Endothelial cell of hepatic sinusoid (primary cell): ENCODE measurements at regions not wholly inside any gene's neighbourhood (a gene's known extent, or its start where the extent isn't known, plus 50 kb on each side); places are given as distances from the start of the nearest gene placed in this dataset.
"Not testable (repeated sequence)": the region's sequence is repeated elsewhere in the genome, so short reads cannot be mapped to it uniquely, and the experiment has no call there.

Source experiments
- in situ Hi-C: cut with HindIII; loops from 2 replicates; pipeline ENCODE4 v1.10.0; 2017; ENCODE audit warnings: low sequenced_read_pairs

DNA sequence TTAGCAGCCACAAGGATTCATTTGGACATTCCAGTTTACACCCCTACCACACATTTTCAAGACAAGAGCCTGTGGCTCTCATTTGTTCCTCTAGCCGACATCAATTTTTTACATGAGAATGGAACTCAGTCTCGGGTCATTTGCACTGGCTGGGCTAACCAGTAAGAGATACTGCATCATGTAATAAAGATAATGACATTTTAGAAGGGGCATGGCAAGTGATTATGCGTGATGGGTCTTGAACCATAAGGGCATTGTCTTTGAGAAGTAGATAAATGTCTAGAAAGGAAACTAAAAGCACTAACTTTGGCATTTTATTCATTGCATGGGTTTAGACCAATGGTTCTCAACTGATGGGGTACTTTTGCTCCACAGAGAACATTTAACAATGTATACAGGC, 146.0 kb upstream of the GRM7 start:
- in situ Hi-C loops, result no loop called here

GRCh38 chr3:6716420-6716819, 144.5 kb upstream of the GRM7 start:
- in situ Hi-C loops, result no loop called here

DNA sequence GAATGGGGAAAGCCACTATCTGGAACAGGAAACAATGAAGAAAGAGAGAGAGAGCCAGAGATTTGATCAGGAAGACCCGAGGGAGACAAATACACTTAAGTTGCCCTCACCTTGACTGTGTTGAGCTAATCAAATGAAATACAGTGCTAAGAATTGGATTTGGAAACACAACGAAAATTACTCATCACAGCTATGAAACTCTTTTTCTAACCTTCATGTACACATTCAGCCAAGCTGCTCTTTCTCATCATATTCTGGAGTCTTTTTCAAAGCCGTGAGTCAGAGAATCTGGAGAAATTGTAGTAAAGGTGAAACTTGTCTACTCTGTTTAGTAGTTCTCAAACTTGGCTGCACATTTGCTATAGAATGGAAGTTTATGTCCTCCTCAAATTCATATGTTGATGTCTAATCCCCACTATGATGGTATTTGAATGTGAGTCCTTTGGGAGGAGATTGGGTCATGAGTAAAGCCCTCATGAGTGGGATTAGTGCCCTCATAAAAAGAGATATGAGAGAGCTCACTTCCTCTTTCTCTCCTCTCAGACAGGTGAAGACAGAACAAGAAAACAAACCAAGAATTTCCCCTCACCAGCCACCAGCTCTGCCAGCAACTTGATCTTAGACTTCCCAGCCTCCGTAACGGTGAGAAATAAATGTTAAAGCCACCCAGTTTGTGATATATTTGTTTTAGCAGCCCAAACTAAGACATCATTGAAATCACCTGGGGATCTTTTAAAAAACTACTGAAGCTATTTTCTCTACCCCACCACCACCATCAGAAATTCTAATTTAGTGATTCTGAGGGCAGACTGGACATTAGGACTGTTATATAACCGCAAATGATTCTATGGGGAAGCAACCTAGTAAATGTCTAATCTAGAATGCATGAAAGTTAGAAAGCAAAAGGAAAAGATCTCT, 143.6 kb upstream of the GRM7 start:
- in situ Hi-C loops, result no loop called here

DNA sequence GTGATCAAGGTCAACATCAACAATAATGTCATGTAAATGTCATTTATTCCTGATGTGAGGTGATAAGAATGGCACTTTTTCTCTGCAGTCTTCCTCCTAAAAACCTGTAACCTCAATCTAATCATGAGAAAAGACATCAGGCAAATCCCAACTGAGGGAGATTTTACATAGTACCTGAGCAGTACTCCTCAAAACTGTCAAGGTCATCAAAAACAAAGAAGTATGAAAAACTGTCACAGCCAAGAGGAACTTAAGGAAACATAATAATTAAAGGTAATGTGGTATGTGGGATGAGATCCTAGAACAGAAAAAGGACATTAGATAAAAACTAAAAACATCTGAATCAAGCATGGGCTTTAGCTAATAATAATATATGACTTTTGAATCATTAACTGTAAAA, 140.9 kb upstream of the GRM7 start:
- in situ Hi-C loops, result no loop called here

- in situ Hi-C loops, result no loop called here
These were observed 139.4 kb upstream of the GRM7 start for GRCh38 chr3:6721491-6721890.

DNA sequence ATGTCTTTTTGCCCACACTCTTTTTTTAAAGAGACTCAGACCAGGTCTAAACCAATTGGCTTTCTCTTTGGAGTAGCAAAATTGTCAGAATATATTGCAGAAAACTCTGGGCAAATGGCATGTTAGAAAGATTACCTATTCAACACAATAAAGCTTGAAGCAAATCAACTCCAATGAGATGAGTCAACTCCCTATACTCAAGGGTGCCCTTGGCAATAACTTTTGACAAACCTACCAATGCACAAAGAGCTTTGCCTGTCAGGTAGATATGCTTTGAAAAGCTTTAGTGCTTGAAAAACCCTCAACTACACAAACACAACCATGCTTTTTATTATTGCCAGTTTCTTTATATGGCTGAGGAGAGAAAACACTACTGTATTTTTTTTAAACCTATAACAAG, 137.7 kb upstream of the GRM7 start:
- in situ Hi-C loops, result no loop called here

- in situ Hi-C loops, result no loop called here
These were observed 134.1 kb upstream of the GRM7 start for GRCh38 chr3:6726811-6727210.

DNA sequence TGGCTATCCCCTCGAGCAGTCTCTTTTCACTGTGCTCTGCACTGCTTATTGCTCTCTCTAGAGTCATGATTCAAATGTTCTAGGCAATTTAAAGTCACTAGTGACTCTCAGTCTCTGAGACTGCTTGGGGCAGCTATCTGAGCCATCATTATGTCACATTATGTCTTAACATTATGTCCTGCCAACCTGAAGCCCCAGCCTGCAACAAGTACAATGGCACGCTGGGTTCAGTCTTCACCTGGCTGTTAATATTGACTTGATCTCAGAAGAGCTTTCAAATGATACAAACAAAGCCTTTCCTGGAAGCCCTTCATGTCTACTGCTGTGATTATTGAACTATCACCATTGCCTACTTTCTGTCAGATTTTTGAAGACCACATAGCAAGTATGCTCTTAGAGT, 128.1 kb upstream of the GRM7 start:
- in situ Hi-C loops, result no loop called here

DNA sequence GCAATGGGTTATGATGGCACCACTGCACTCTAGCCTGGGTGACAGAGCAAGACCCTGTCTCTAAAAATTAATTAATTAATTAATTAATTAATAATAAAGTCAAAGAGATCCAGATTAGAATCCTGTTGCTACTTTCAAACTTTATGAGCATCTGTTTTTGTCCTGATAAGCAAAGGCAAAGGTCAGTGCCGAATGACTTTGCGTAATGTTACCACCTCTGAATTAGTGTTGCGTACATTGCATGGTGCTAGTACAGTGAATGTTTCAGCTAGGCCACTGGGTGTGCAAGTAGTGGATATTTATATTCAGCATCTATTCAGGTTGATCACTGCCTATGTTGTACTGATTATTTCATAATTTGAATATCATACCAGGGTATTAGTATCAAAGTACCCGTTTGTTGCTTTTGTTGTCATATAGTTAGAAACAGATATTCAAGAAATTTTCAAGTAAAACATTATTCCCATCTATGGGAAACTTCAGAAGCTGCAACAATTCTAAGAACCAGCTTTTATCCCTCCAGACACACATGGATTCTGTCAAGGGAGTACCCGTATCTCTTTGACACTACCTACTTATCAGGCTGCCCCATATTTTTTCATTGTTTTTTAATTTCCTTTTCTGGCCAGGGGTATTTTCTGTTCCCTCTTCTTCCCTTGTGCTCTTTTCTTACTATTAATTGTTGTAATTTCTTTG, 127.1 kb upstream of the GRM7 start:
- in situ Hi-C loops, result no loop called here

DNA sequence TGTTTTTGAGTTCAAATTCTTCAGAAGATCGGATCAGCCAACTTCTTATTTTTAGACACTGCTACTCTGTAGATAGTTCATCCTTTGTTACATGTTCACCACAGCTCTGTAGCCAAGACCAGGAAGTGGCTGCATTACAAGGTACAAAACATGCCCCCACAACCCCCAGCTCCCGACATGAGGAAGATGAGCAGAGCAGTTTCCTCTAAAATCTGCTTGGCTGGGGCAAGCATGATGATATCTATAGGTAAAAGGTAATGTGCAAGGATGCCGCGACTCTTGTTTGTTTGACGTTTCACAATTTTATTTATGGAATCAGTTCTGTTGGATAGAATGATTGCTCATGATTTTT, 126.5 kb upstream of the GRM7 start:
- in situ Hi-C loops, result no loop called here

DNA sequence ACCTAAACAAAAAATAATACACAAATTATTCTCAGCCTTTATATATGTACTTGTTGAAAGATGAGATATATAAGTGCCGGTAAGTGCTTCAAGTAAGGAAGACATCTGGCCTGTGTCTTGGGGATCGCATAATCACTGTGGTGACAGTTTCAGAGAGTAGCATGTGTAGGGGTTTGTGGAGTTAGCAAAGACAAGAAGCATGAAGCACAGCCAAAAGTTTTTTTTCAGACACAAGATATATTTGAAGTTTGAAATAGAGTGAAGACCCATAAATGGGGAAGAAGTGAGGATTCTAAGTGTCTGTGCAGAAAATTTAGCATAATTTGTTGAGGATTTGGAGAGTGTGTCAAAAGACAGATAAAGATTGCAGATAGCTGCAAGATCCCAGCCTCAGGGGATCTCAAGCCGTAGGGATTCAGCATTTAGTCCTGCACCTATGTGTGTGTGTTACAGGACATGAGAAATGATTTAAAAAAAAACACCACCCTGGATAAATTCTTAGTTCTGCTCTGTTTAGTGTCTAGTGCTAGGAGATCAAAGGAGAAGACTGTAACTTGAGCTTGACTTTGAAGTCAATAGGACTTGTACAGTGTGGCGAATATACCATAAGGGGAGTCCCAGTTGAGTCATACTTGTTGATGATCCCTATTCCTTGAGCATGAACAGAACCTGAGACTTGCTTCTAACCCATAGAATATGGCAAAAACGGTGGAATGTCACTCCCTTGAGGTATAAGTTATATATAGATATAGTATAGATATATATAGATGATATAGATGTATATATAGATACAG, 123.9 kb upstream of the GRM7 start:
- in situ Hi-C loops, result no loop called here

GRCh38 chr3:6737630-6738029, 123.3 kb upstream of the GRM7 start:
- in situ Hi-C loops, result no loop called here

DNA sequence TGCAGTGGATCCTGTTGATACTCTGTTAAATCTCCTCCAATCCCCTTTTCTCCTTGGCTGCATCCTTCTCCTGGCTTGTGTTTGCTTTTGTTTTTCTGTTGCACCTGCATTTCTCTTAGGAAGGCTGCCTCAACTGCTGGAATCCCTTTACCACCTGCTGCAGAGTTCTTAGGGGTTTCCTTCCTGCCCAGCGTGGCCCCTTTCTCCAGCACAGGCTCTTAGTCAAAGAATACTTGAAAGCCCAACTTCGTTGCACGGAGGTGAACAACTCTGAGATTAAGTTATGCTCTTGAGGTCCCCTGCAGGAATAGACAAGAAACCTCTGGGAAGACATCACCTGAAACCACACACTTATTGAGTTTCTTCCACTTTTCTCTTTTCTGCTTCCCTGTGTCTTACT, 121.6 kb upstream of the GRM7 start:
- in situ Hi-C loops, result no loop called here

GRCh38 chr3:6743067-6743720, 117.7 kb upstream of the GRM7 start:
- in situ Hi-C loops, result no loop called here

- in situ Hi-C loops, result no loop called here
These were observed 114.5 kb upstream of the GRM7 start for GRCh38 chr3:6746443-6746842.

- in situ Hi-C loops, result no loop called here
These were observed 113.9 kb upstream of the GRM7 start for GRCh38 chr3:6747017-6747416.

- in situ Hi-C loops, result no loop called here
These were observed 110.1 kb upstream of the GRM7 start for GRCh38 chr3:6750782-6751181.

- in situ Hi-C loops, result no loop called here
These were observed 107.4 kb upstream of the GRM7 start for GRCh38 chr3:6753536-6753935.

- in situ Hi-C loops, result not testable (repeated sequence)
These were observed 91.2 kb upstream of the GRM7 start for GRCh38 chr3:6769532-6770396.

GRCh38 chr3:6770397-6770690, 90.6 kb upstream of the GRM7 start:
- in situ Hi-C loops, result no loop called here
